Left forelimb (tissue), 1 donor: ENCODE measurements at regions not wholly inside any gene's neighbourhood (a gene's known extent, or its start where the extent isn't known, plus 50 kb on each side); places are given as distances from the start of the nearest gene placed in this dataset.
"Not testable (repeated sequence)": the region's sequence is repeated elsewhere in the genome, so short reads cannot be mapped to it uniquely, and the experiment has no call there.

ENCODE experiments used
- DNase-seq: peaks from one replicate; pipeline ENCODE4 v3.0.0-alpha.2; 2018; ENCODE audit warnings: low spot score

GRCh38 chr17:71024172-71024571, 854.8 kb downstream of the KCNJ2 start:
- DNase-seq: no peak

GRCh38 chr17:71024969-71025368, 855.6 kb downstream of the KCNJ2 start:
- no peak for DNase-seq

- DNase-seq: no peak
Measured at GRCh38 chr17:71029246-71029645, 859.9 kb downstream of the KCNJ2 start.

- DNase-seq: not testable (repeated sequence)
Measured at GRCh38 chr17:71031286-71031685, 862.0 kb downstream of the KCNJ2 start.

GRCh38 chr17:71032746-71033273, 863.5 kb downstream of the KCNJ2 start:
- DNase-seq: no peak

- no peak for DNase-seq
Measured at GRCh38 chr17:71033336-71033735, 864.0 kb downstream of the KCNJ2 start.

- no peak for DNase-seq
Measured at GRCh38 chr17:71035226-71035625, 865.9 kb downstream of the KCNJ2 start.

GRCh38 chr17:71037386-71037785, 868.1 kb downstream of the KCNJ2 start:
- no peak for DNase-seq

- DNase-seq: no peak
Measured at GRCh38 chr17:71039391-71039790, 870.1 kb downstream of the KCNJ2 start.

- no peak for DNase-seq
Measured at GRCh38 chr17:71052971-71053370, 883.6 kb downstream of the KCNJ2 start.

- DNase-seq: no peak
Measured at GRCh38 chr17:71055128-71055527, 885.8 kb downstream of the KCNJ2 start.

GRCh38 chr17:71057448-71057847, 888.1 kb downstream of the KCNJ2 start:
- no peak for DNase-seq

- DNase-seq: no peak
Measured at GRCh38 chr17:71057938-71058337, 888.6 kb downstream of the KCNJ2 start.

- no peak for DNase-seq
Measured at GRCh38 chr17:71063127-71063526, 893.8 kb downstream of the KCNJ2 start.

- DNase-seq: no peak
Measured at GRCh38 chr17:71063559-71063958, 894.2 kb downstream of the KCNJ2 start.

- DNase-seq: no peak
Measured at GRCh38 chr17:71067669-71068407, 898.5 kb downstream of the KCNJ2 start.

- DNase-seq: no peak
Measured at GRCh38 chr17:71068408-71068750, 899.0 kb downstream of the KCNJ2 start.

GRCh38 chr17:71071041-71071440, 901.7 kb downstream of the KCNJ2 start:
- no peak for DNase-seq

- DNase-seq: no peak
Measured at GRCh38 chr17:71071837-71072236, 902.5 kb downstream of the KCNJ2 start.

GRCh38 chr17:71080937-71081336, 911.6 kb downstream of the KCNJ2 start:
- DNase-seq: no peak

- DNase-seq: no peak
Measured at GRCh38 chr17:71081666-71082065, 912.3 kb downstream of the KCNJ2 start.

- DNase-seq: no peak
Measured at GRCh38 chr17:71084219-71084618, 914.9 kb downstream of the KCNJ2 start.

- no peak for DNase-seq
Measured at GRCh38 chr17:71084838-71085237, 915.5 kb downstream of the KCNJ2 start.
